Astrocyte (in vitro differentiated cells and primary cell): ENCODE measurements at regions not wholly inside any gene's neighbourhood (a gene's known extent, or its start where the extent isn't known, plus 50 kb on each side); places are given as distances from the start of the nearest gene placed in this dataset.

Source experiments
- CTCF ChIP-seq: IDR thresholded peaks from 2 replicates; pipeline ENCODE4 v1.5.1; 2011; ENCODE audit warnings: low read depth, mild to moderate bottlenecking, inconsistent platforms, low read length, moderate library complexity; ENCODE audit not compliant: insufficient read depth
- EZH2 ChIP-seq: IDR thresholded peaks from 2 replicates; pipeline ENCODE4 v1.6.1; 2012; ENCODE audit warnings: mild to moderate bottlenecking, low read length, inconsistent platforms; ENCODE audit not compliant: insufficient read depth

GRCh38 chr1:194787001-194787400 is 1600.6 kb upstream of the B3GALT2 start:
- TF ChIP-seq CTCF, result no peak
- TF ChIP-seq EZH2, result no peak
